Activated B cell treated with CpG ODN at 0.5 μM for 24 hours (primary cell): ENCODE measurements at regions not wholly inside any gene's neighbourhood (a gene's known extent, or its start where the extent isn't known, plus 50 kb on each side); places are given as distances from the start of the nearest gene placed in this dataset.

Experiments used
- ATAC-seq: fragments of 200-7000 bp; cut with Tn5 transposase; one replicate; pipeline ENCODE4 v1.10.0; 2021; ENCODE audit warnings: low read depth, mild to moderate bottlenecking, moderate library complexity
- CTCF ChIA-PET: fragments of 350-600 bp; sonication (Branson Sonifier 250); formaldehyde crosslinking; loops from one replicate; lab custom pipeline; 2021; ENCODE audit warnings: antibody characterized with exemption; lab: Charles Lee
- POLR2A ChIA-PET: fragments of 350-600 bp; sonication (Branson Sonifier 250); formaldehyde crosslinking; loops from one replicate; lab custom pipeline; 2021; ENCODE audit warnings: antibody characterized with exemption; lab: Charles Lee
- DNase-seq: peaks from one replicate; pipeline ENCODE4 v3.0.0; 2022
- H3K27ac Mint-ChIP-seq: one replicate; pipeline ENCODE4 v1.8.0; 2020; ENCODE audit warnings: mixed read lengths
- H3K27me3 Mint-ChIP-seq: one replicate; pipeline ENCODE4 v1.8.0; 2021; ENCODE audit warnings: mixed read lengths
- H3K36me3 Mint-ChIP-seq: one replicate; pipeline ENCODE4 v1.8.0; 2021; ENCODE audit warnings: low read depth, mixed read lengths
- H3K4me1 Mint-ChIP-seq: one replicate; pipeline ENCODE4 v1.8.0; 2021; ENCODE audit warnings: mixed read lengths
- H3K4me3 Mint-ChIP-seq: one replicate; pipeline ENCODE4 v1.8.0; 2020; ENCODE audit warnings: mild to moderate bottlenecking, mixed read lengths
- H3K9me3 Mint-ChIP-seq: one replicate; pipeline ENCODE4 v1.8.0; 2020; ENCODE audit warnings: mixed read lengths
- intact Hi-C: fragments of 100-400 bp; cut with micrococcal nuclease; formaldehyde crosslinking; loops from one replicate; pipeline ENCODE4 v1.15.1; 2024
- TF ChIP-seq, protein P1 (sequence below): fragments of 200-600 bp; IDR thresholded peaks from one replicate; pipeline ENCODE4 v1.8.0; 2022; ENCODE audit warnings: antibody characterized with exemption, mild to moderate bottlenecking

DNA sequence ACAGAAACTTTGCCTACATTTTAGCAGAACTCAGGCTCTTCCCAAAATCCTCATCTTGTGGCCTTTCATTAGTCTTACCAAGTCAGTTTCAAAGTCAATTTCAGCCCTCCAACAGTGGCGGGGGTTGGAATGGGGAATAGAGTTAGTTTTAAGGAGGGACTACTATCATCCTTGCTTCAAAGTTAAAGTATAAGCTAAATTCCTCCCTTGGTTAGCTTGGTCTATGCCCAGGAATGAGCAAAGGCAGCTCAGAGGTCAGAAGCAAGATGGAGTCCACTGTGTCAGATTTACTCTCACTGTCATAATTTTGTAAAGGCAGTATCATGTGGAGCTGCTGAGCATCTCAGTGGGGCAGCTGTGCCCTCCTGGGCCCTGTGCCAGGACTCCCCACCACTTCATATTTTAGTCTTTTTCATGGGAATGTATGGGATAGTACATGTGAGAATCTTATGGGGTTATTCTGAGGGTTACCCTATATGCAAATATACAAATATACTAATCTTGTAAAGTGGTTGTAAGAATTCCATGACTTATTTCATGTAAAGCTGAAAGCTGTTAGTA lies 145.2 kb upstream of the MMADHC start:
- TF ChIP-seq, protein P1, sequence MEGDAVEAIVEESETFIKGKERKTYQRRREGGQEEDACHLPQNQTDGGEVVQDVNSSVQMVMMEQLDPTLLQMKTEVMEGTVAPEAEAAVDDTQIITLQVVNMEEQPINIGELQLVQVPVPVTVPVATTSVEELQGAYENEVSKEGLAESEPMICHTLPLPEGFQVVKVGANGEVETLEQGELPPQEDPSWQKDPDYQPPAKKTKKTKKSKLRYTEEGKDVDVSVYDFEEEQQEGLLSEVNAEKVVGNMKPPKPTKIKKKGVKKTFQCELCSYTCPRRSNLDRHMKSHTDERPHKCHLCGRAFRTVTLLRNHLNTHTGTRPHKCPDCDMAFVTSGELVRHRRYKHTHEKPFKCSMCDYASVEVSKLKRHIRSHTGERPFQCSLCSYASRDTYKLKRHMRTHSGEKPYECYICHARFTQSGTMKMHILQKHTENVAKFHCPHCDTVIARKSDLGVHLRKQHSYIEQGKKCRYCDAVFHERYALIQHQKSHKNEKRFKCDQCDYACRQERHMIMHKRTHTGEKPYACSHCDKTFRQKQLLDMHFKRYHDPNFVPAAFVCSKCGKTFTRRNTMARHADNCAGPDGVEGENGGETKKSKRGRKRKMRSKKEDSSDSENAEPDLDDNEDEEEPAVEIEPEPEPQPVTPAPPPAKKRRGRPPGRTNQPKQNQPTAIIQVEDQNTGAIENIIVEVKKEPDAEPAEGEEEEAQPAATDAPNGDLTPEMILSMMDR: no peak
- DNase-seq: no peak
- POLR2A ChIA-PET: no interaction called here
- no peaks in the 10 kb centered on the region for H3K4me1 Mint-ChIP-seq
- CTCF ChIA-PET: no interaction called here
- H3K4me3 Mint-ChIP-seq: no peak overlapping the region
- no peak for ATAC-seq
- H3K36me3 Mint-ChIP-seq: no peaks in the 10 kb centered on the region
- H3K9me3 Mint-ChIP-seq: no peaks in the 10 kb centered on the region
- H3K27me3 Mint-ChIP-seq: no peaks in the 10 kb centered on the region
- no peak overlapping the region for H3K27ac Mint-ChIP-seq
- intact Hi-C loops: no loop called here

DNA sequence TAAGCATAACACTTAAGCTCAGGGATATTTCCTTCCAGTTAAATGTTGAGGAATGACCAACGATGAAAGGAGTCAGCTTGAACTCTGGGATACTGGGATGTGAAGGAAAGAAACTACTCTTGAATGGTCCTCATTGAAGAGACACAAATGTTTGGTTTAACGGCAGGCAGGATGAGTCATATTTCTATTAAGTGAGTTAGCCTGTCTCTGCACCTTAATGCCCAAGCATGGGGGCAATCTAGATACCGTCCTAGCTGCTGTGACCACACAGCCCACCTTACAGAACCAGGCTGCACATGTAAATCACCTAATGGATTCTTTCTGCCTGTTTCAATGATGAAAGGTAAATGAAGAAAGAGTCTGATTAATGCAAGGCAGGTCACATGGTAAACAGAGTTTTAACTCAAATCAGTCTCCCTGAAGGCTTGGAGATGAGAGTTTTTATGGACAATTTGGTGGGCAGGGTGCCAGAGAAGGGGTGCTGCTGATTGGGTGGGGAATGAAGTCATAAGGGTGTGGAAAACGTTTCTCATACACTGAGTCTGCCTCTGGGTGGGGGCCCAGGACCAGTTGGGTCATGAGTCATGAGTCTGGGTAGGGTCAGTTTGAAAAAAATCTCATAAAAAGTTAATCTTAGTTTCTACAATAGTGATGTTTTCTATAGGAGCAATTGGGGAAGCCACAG lies 144.6 kb upstream of the MMADHC start:
- Mint-ChIP-seq H3K27me3 (no peaks in the 10 kb centered on the region), H3K36me3 (no peaks in the 10 kb centered on the region), H3K9me3 (no peaks in the 10 kb centered on the region), H3K4me3 (no peak overlapping the region), H3K4me1 (no peaks in the 10 kb centered on the region), H3K27ac (no peak overlapping the region)
- TF ChIP-seq, protein P1: no peak
- intact Hi-C loops: no loop called here
- DNase-seq (no peak), ATAC-seq (no peak)
- CTCF ChIA-PET: no interaction called here
- POLR2A ChIA-PET: no interaction called here

DNA sequence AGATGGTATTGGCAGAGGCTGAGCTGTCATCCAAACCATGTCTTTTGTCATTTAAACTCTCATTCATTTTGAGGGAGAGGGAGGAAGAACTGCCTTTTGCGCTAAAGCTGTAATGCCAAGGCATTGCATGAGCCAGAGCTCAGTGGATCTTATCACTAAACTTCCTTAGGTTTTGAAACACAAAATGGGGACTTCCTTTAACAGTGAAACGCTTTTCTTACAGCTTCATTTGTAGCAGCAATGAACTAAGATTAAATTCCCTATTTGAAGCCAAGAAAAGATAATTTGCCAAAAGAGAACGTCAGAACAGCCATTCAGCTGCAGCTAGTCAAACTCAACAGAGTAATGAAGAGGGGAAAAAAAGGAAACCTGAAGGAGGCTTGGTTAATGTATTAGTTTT lies 143.5 kb upstream of the MMADHC start:
- ChIA-PET CTCF (no interaction called here), POLR2A (no interaction called here)
- Mint-ChIP-seq H3K4me3 (no peak overlapping the region), H3K4me1 (no peaks in the 10 kb centered on the region), H3K27ac (no peak overlapping the region), H3K9me3 (no peaks in the 10 kb centered on the region), H3K36me3 (no peaks in the 10 kb centered on the region), H3K27me3 (peaks cover under 1% of the 10 kb centered on the region)
- DNase-seq (no peak), ATAC-seq (no peak)
- intact Hi-C loops: no loop called here
- TF ChIP-seq, protein P1: no peak

DNA sequence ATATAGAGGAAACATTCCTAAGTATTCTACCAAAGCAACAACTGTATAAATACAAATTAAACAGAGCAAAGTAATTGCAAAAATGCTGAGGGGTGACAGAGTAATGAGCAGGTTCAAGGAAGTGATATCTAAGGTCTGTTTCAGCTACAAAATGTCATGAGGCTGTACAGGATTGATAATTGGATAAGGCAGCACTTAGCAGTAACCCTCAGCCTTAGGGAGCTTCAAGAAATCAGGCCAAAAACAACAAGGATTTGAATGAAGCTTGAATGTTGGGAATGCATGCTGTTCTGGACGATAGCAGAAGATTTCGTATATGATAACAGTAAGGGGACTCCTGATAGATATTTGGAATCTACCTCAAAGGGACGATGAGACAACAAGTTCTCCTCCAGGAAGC lies 142.0 kb upstream of the MMADHC start:
- Mint-ChIP-seq H3K36me3 (no peaks in the 10 kb centered on the region), H3K4me3 (no peak overlapping the region), H3K4me1 (no peaks in the 10 kb centered on the region), H3K27ac (no peak overlapping the region), H3K9me3 (no peaks in the 10 kb centered on the region), H3K27me3 (peaks cover 2% of the 10 kb centered on the region)
- ATAC-seq (no peak), DNase-seq (no peak)
- ChIA-PET CTCF (no interaction called here), POLR2A (no interaction called here)
- TF ChIP-seq, protein P1: no peak
- intact Hi-C loops: no loop called here

DNA sequence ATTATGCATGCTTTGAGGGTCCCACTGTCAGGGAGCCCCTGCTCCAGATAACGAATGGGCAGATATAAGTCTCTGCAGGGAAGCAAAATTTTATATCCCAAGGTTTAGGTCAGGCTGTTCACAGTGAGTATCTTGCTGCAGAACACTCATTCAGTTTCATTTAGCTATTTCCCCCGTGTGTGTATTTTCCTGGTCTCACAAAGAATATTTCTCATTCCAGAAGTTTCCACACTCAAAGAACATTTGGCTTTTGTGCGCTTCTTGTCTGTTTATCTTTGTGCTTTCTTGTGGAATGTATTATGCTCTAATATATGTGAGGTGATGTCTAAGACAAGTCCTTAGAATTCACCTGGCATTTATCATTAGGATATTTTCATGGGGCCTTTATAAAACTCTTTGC lies 140.4 kb upstream of the MMADHC start:
- no peaks in the 10 kb centered on the region for H3K9me3 Mint-ChIP-seq
- ATAC-seq (no peak), DNase-seq (no peak)
- no peaks in the 10 kb centered on the region for H3K36me3 Mint-ChIP-seq
- ChIA-PET POLR2A (no interaction called here), CTCF (no interaction called here)
- peaks cover 2% of the 10 kb centered on the region for H3K27me3 Mint-ChIP-seq
- H3K27ac Mint-ChIP-seq: no peak overlapping the region
- no peak overlapping the region for H3K4me3 Mint-ChIP-seq
- TF ChIP-seq, protein P1: no peak
- H3K4me1 Mint-ChIP-seq: no peaks in the 10 kb centered on the region
- intact Hi-C loops: no loop called here
